Smooth muscle cell (in vitro differentiated cells): ENCODE measurements at regions not wholly inside any gene's neighbourhood (a gene's known extent, or its start where the extent isn't known, plus 50 kb on each side); places are given as distances from the start of the nearest gene placed in this dataset.
"Not testable (repeated sequence)": the region's sequence is repeated elsewhere in the genome, so short reads cannot be mapped to it uniquely, and the experiment has no call there.

Source experiments
- DNase-seq: peaks from one replicate; lab custom pipeline; 2025; ENCODE audit not compliant: unreplicated experiment; lab: John Stamatoyannopoulos, UW
- H2AFZ ChIP-seq: fragments of 200-600 bp; sonication (generic); 2 replicates; pipeline ENCODE4 v1.6.0; 2016; ENCODE audit warnings: antibody characterized with exemption, low read depth, mild to moderate bottlenecking
- H3F3A ChIP-seq: fragments of 200-600 bp; sonication (generic); 2 replicates; pipeline ENCODE4 v1.6.0; 2017; ENCODE audit warnings: antibody characterized with exemption, low read depth
- H3K27ac ChIP-seq: fragments of 200-600 bp; sonication (generic); 2 replicates; pipeline ENCODE4 v1.5.1; 2016; ENCODE audit warnings: low read depth, mild to moderate bottlenecking
- H3K27me3 ChIP-seq: fragments of 200-600 bp; sonication (generic); 2 replicates; pipeline ENCODE4 v1.6.1; 2016; ENCODE audit warnings: low read depth, mild to moderate bottlenecking
- H3K36me3 ChIP-seq: fragments of 200-600 bp; sonication (generic); 2 replicates; pipeline ENCODE4 v1.5.1; 2016; ENCODE audit warnings: low read depth
- H3K4me1 ChIP-seq: fragments of 200-600 bp; sonication (generic); 2 replicates; pipeline ENCODE4 v1.5.1; 2016; ENCODE audit warnings: low read depth
- H3K4me2 ChIP-seq: fragments of 200-600 bp; sonication (generic); 2 replicates; pipeline ENCODE4 v1.6.0; 2016; ENCODE audit warnings: mild to moderate bottlenecking
- H3K4me3 ChIP-seq: fragments of 200-600 bp; sonication (generic); 2 replicates; pipeline ENCODE4 v1.5.1; 2016; ENCODE audit warnings: mild to moderate bottlenecking
- H3K79me2 ChIP-seq: fragments of 200-600 bp; sonication (generic); 2 replicates; pipeline ENCODE4 v1.6.0; 2016; ENCODE audit warnings: low read depth, mild to moderate bottlenecking
- H3K9ac ChIP-seq: fragments of 200-600 bp; sonication (generic); 2 replicates; pipeline ENCODE4 v1.6.0; 2016; ENCODE audit warnings: low read depth
- H3K9me3 ChIP-seq: fragments of 200-600 bp; sonication (generic); replicated peaks from 2 replicates; pipeline ENCODE4 v1.5.1; 2016; ENCODE audit warnings: low read depth
- H4K20me1 ChIP-seq: fragments of 200-600 bp; sonication (generic); 2 replicates; pipeline ENCODE4 v1.6.0; 2016; ENCODE audit warnings: low read depth
- CTCF ChIP-seq: fragments of 200-600 bp; sonication (generic); IDR thresholded peaks from 2 replicates; pipeline ENCODE4 v1.5.1; 2017; ENCODE audit warnings: borderline replicate concordance, mild to moderate bottlenecking, antibody characterized with exemption; ENCODE audit not compliant: insufficient read depth, poor library complexity, severe bottlenecking
- WGBS: methylation state at CpG from one replicate; pipeline ENCODE4 v1.1.7; 2016; ENCODE audit warnings: low lambda C conversion rate; 5-methylcytosine and 5-hydroxymethylcytosine counted together

- Histone ChIP-seq H3K4me1 (peaks cover 5% of the 10 kb centered on the region), H3K79me2 (no peaks in the 10 kb centered on the region), H3K9me3 (no peaks in the 10 kb centered on the region), H3K27me3 (no peaks in the 10 kb centered on the region), H4K20me1 (no peaks in the 10 kb centered on the region), H2AFZ (no peak overlapping the region), H3K9ac (no peak overlapping the region), H3F3A (no peaks in the 10 kb centered on the region), H3K36me3 (no peaks in the 10 kb centered on the region), H3K4me2 (no peak overlapping the region), H3K27ac (no peak overlapping the region), H3K4me3 (no peak overlapping the region)
- TF ChIP-seq CTCF: no peak
- DNase-seq: no peak
- WGBS: 97% methylated on average over 1 of the region's 1 CpG
Measured at GRCh38 chr4:101414496-101414895, 67.2 kb upstream of the PPP3CA start.

GRCh38 chr4:101411926-101412325, 64.6 kb upstream of the PPP3CA start:
- no peak for DNase-seq

GRCh38 chr4:101411281-101411910, 64.1 kb upstream of the PPP3CA start:
- H3F3A ChIP-seq, H4K20me1 ChIP-seq, H3K79me2 ChIP-seq, H3K27me3 ChIP-seq, H3K36me3 ChIP-seq, H3K4me1 ChIP-seq, H2AFZ ChIP-seq, DNase-seq, H3K9me3 ChIP-seq, H3K4me3 ChIP-seq, H3K27ac ChIP-seq, H3K9ac ChIP-seq, H3K4me2 ChIP-seq: not testable (repeated sequence)
- 97% methylated on average over 24 of the region's 24 CpGs for WGBS

More at GRCh38 chr4:101411926-101412325, 64.6 kb upstream of the PPP3CA start:
- Histone ChIP-seq H3K27me3 (no peaks in the 10 kb centered on the region), H3K9ac (no peak overlapping the region), H3F3A (no peaks in the 10 kb centered on the region), H3K4me3 (no peak overlapping the region), H3K4me2 (no peak overlapping the region), H3K4me1 (no peaks in the 10 kb centered on the region), H3K27ac (no peak overlapping the region), H3K9me3 (no peaks in the 10 kb centered on the region), H2AFZ (no peak overlapping the region), H4K20me1 (no peaks in the 10 kb centered on the region), H3K36me3 (no peaks in the 10 kb centered on the region), H3K79me2 (no peaks in the 10 kb centered on the region)
- TF ChIP-seq CTCF: no peak
- WGBS: 89% methylated on average over 2 of the region's 2 CpGs

- TF ChIP-seq CTCF: no peak
- no peak overlapping the region for H2AFZ ChIP-seq
- no peaks in the 10 kb centered on the region for H4K20me1 ChIP-seq
- no peaks in the 10 kb centered on the region for H3K4me1 ChIP-seq
- H3K9ac ChIP-seq: no peak overlapping the region
- no peaks in the 10 kb centered on the region for H3K9me3 ChIP-seq
- H3F3A ChIP-seq: no peaks in the 10 kb centered on the region
- WGBS: 82% methylated on average over 3 of the region's 3 CpGs
- DNase-seq: no peak
- no peak overlapping the region for H3K4me2 ChIP-seq
- no peaks in the 10 kb centered on the region for H3K36me3 ChIP-seq
- no peak overlapping the region for H3K4me3 ChIP-seq
- H3K27ac ChIP-seq: no peak overlapping the region
- H3K79me2 ChIP-seq: no peaks in the 10 kb centered on the region
- H3K27me3 ChIP-seq: no peaks in the 10 kb centered on the region
Measured at GRCh38 chr4:101400096-101400495, 52.8 kb upstream of the PPP3CA start.
